Psoas muscle (tissue), 7 donors: ENCODE measurements at regions not wholly inside any gene's neighbourhood (a gene's known extent, or its start where the extent isn't known, plus 50 kb on each side); places are given as distances from the start of the nearest gene placed in this dataset.

ENCODE experiments used
- ATAC-seq, 4 donors: fragments of 200-7000 bp; cut with Tn5 transposase; one replicate each; pipeline ENCODE4 v1.9.1; 2020; ENCODE audit warnings: moderate library complexity in 3 of 4, mild to moderate bottlenecking in 2 of 4
- DNase-seq, 2 donors: peaks; one replicate each; pipeline ENCODE4 v3.0.0-alpha.2; 2020
- H3K27ac ChIP-seq: fragments of 200-600 bp; one replicate; pipeline ENCODE4 v1.8.0; 2022
- H3K27me3 ChIP-seq, 3 donors: fragments of 200-600 bp in 1 of 3; one replicate each; pipeline versions ENCODE4 v1.6.1 to v1.8.0; 2013 to 2022; ENCODE audit warnings: low read length in 2 of 3, mild to moderate bottlenecking in 2 of 3, moderate library complexity in 1 of 3; ENCODE audit not compliant: insufficient read depth in 3 of 3
- H3K36me3 ChIP-seq, 2 donors: fragments of 200-600 bp in 1 of 2; one replicate each; pipeline versions ENCODE4 v1.6.1 to v1.8.0; 2013 to 2022; ENCODE audit warnings: low read depth in 1 of 2, mild to moderate bottlenecking in 1 of 2, moderate library complexity in 1 of 2; ENCODE audit not compliant: insufficient read depth in 1 of 2
- H3K4me1 ChIP-seq: fragments of 200-600 bp; one replicate; pipeline ENCODE4 v1.8.0; 2022
- H3K4me3 ChIP-seq: fragments of 200-600 bp; one replicate; pipeline ENCODE4 v1.8.0; 2022; ENCODE audit warnings: mild to moderate bottlenecking
- H3K9me3 ChIP-seq: fragments of 200-600 bp; one replicate; pipeline ENCODE4 v1.8.0; 2022
- CTCF ChIP-seq: fragments of 200-600 bp; IDR thresholded peaks from one replicate; pipeline ENCODE4 v1.8.0; 2022; ENCODE audit warnings: antibody characterized with exemption
- WGBS, 3 donors: extraction: QIAGEN DNeasy Blood & Tissue Kit; methylation state at CpG; one replicate each; pipeline versions ENCODE4 v1.1.6 to v1.1.7; 2013; 5-methylcytosine and 5-hydroxymethylcytosine counted together
- intact Hi-C, 2 donors: fragments of 100-400 bp; cut with DNase I; formaldehyde crosslinking; loops; one replicate each; pipeline versions ENCODE4 v1.11.0 to v1.14.2; 2022
- donor health status: healthy with polysubstance abuse.
- donor health status: DM: no; HTN: no; CAD: no; lungs with moderate emphysema.
- donor health status: Bipolar disorder and iron deficiency.
- donor health status: healthy.
- donor health status: DM: yes; HTN: yes; CAD: no.
- donor health status: DM: no; HTN: no; CAD: no.
- donor health status: DM: yes; HTN: yes; CAD: no.

- WGBS, 3 donors = 50 to 62% (median 53%) methylated on average over 1 of the region's 1 CpG
- H3K27me3 ChIP-seq = no peaks in the 10 kb centered on the region
- H3K27ac ChIP-seq = no peak overlapping the region
- no peaks in the 10 kb centered on the region for H3K4me1 ChIP-seq
- intact Hi-C loops = no loop called here
- H3K36me3 ChIP-seq = no peaks in the 10 kb centered on the region
- DNase-seq = no peak
- H3K4me3 ChIP-seq = no peak overlapping the region
- TF ChIP-seq CTCF = no peak
- ATAC-seq = no peak
- H3K9me3 ChIP-seq = no peaks in the 10 kb centered on the region
These were observed 79.7 kb downstream of the VMA21 start for GRCh38 chrX:151476604-151477303.

GRCh38 chrX:151478058-151478457 lies 81.1 kb downstream of the VMA21 start:
- intact Hi-C loops = no loop called here
- H3K4me3 ChIP-seq = no peak overlapping the region

GRCh38 chrX:151488677-151489076 lies 74.8 kb upstream of the PASD1 start:
- ATAC-seq = no peak
- H3K36me3 ChIP-seq = no peaks in the 10 kb centered on the region
- DNase-seq = no peak
- H3K4me1 ChIP-seq = no peaks in the 10 kb centered on the region
- no peaks in the 10 kb centered on the region for H3K9me3 ChIP-seq
- H3K27me3 ChIP-seq = no peaks in the 10 kb centered on the region
- 46 to 53% (median 50%) methylated on average over 2 of the region's 2 CpGs for WGBS, 3 donors
- no peak for TF ChIP-seq CTCF
- intact Hi-C loops = no loop called here
- H3K4me3 ChIP-seq = no peak overlapping the region
- H3K27ac ChIP-seq = no peak overlapping the region

More at GRCh38 chrX:151478058-151478457, 81.1 kb downstream of the VMA21 start:
- Histone ChIP-seq H3K27me3 (no peaks in the 10 kb centered on the region), H3K4me1 (no peaks in the 10 kb centered on the region), H3K36me3 (no peaks in the 10 kb centered on the region), H3K27ac (no peak overlapping the region), H3K9me3 (no peaks in the 10 kb centered on the region)
- 62 to 74% (median 65%) methylated on average over 4 of the region's 4 CpGs for WGBS, 3 donors
- DNase-seq (peak in 1 of 2 donors; percentile 16), ATAC-seq (no peak)
- no peak for TF ChIP-seq CTCF

GRCh38 chrX:151505796-151506195 lies 57.7 kb upstream of the PASD1 start:
- TF ChIP-seq CTCF = peak; percentile 35
- no peak for DNase-seq
- intact Hi-C loops = loop anchor here in 1 of 2 donors (10.0 kb wide), 1 partner anchor 179 kb away; no protein-coding TSS in a partner anchor

GRCh38 chrX:151510203-151510602 lies 53.3 kb upstream of the PASD1 start:
- intact Hi-C loops = no loop called here

More at GRCh38 chrX:151505796-151506195, 57.7 kb upstream of the PASD1 start:
- Histone ChIP-seq H3K36me3 (no peaks in the 10 kb centered on the region), H3K4me1 (no peaks in the 10 kb centered on the region), H3K9me3 (no peaks in the 10 kb centered on the region), H3K27ac (no peak overlapping the region), H3K4me3 (no peak overlapping the region), H3K27me3 (peaks cover 0 to 11% (median 0%) of the 10 kb centered on the region in 3 donors)
- 39 to 51% (median 41%) methylated on average over 2 of the region's 2 CpGs for WGBS, 3 donors
- no peak for ATAC-seq

More at GRCh38 chrX:151510203-151510602, 53.3 kb upstream of the PASD1 start:
- ATAC-seq (no peak), DNase-seq (no peak)
- peaks cover 0 to 12% (median 0%) of the 10 kb centered on the region in 3 donors for H3K27me3 ChIP-seq
- WGBS, 3 donors = 33 to 47% (median 39%) methylated on average over 4 of the region's 4 CpGs
- no peaks in the 10 kb centered on the region for H3K36me3 ChIP-seq
- no peaks in the 10 kb centered on the region for H3K4me1 ChIP-seq
- H3K4me3 ChIP-seq = no peak overlapping the region
- no peak overlapping the region for H3K27ac ChIP-seq
- H3K9me3 ChIP-seq = no peaks in the 10 kb centered on the region
- no peak for TF ChIP-seq CTCF
